GM19328 (cell line): ENCODE measurements at regions not wholly inside any gene's neighbourhood (a gene's known extent, or its start where the extent isn't known, plus 50 kb on each side); places are given as distances from the start of the nearest gene placed in this dataset.
"Not testable (repeated sequence)": the region's sequence is repeated elsewhere in the genome, so short reads cannot be mapped to it uniquely, and the experiment has no call there.

Experiments used
- ATAC-seq: cut with Tn5 transposase; IDR thresholded peaks from one replicate; pipeline ENCODE4 v1.9.1; 2021; ENCODE audit warnings: mild to moderate bottlenecking, moderate library complexity; ENCODE audit not compliant: unreplicated experiment

DNA sequence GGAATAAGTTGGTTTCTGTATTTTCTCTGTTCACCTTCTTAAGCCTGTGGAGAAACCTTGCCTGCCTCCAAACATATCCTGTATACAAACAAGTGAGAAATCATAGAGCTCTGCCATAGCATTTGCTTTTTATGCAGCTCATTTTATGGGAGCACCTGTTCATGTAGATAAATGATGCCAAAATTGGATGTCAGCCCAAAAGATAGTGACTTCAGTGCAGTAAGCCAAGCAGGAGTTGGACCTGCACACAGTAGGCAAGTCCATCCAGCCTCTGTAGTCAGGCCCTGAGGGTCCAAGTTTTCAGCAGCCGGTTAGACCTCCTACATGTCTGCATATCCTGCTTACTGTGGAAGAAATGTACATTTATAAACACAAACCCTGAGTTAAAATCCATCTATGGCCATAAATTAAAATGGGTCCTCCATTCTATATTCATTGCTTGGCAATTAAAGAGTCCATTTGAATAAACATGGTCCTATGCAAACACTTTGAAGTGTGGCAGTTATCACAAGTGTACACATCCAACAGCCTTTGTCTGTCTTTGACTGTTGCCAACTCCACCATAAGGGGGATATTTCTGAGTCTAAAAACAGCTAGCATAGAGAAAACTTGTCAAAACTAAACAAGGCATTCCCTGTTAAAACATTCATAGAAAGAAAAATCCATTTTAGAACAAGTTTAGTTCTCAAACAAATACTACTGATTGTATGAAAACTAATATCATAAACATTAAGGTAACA lies 847.8 kb downstream of the RPS29 start:
- no peak for ATAC-seq

DNA sequence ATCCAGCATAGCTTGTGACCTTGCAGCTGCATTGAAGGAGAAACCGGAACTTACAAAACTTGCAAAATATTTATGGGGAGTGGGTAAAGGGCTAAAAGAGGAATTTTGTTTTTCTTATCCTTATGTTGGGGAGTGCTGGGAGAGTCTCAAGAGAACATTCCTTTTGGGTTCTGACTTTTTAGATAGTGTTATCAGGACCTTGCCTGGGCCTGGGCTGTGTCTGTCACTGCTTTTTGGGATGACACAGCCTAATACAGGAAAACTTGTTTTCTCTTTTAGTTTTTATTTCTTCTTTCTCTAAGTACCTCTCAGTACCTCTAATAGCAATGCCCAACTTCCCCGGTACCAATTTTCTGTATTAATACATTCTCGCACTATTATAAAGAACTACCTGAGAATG lies 850.6 kb downstream of the RPS29 start:
- ATAC-seq, result no peak

DNA sequence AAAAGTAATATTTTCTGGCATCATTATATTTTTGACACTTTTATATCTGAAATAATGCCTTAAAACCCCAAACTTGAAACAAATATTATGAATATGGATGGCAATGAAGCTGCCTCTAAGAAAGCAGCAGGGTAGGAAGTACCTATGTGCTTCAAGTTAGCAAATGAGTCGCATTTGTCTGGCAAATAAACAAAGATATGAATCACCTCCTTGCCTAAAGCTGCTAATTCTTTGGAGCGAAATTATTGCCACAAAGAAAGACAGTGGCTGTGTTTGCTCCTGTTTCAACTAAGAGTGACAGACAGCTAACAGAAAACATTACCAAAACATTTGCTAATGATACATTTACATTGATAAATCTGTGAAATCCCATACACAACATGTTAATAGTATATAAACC lies 854.9 kb downstream of the RPS29 start:
- no peak for ATAC-seq

DNA sequence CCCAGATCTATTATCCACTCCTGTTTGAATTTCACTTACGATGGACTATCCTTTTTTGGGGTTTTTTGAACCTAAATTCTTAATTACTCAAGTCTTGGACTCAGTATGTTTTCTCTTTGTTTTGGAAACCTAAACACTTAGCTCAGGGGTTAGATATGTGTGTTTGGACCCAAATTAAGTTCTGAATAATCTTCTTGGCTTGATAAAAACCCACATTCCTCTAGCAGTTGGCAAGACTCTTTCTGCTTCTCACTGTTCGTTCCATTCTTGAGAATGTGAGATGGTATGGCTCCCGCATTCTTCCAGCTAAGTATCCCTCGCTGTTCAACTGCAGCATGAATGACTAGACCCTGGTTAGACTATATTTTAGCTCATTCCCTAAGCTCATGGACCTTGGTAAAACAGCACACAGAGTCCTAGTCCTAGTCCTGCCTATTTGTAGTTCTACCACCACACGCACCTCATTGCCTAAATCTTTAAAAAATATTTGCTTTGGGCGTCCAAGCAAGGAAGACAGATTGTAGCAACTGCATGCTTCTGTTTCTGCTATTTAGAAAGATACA lies 860.0 kb downstream of the RPS29 start:
- ATAC-seq, result no peak

DNA sequence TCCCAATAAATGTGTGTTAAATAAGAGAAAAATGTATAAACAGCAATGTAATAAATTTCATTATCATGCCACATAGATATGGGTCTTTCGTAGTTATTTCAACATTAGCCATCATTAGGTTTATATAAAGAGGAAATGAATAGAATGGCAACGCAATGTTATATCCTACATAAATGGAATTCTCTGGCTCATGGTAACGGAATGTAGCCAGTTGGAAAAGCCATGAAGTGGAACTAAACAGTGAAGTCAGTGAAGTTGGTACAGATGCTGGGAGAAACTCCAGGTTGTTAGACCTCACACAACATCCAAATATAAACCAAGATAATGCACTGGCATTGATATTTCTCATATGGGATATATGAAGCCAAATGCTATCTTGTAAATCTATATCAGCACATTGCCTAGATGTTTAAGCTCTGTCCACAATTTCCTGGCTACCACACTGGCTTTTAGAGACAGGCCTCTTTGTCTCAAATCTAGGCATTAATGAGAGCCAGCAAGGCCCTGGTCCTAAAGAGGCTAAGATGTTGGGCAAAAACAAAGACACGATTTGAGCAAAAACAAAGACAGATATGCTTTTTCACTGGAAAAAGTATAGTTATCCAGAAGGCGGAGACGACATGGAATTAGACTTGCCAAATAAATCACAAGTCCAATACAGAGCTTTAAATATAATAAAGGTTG lies 861.0 kb downstream of the RPS29 start:
- ATAC-seq, result no peak

DNA sequence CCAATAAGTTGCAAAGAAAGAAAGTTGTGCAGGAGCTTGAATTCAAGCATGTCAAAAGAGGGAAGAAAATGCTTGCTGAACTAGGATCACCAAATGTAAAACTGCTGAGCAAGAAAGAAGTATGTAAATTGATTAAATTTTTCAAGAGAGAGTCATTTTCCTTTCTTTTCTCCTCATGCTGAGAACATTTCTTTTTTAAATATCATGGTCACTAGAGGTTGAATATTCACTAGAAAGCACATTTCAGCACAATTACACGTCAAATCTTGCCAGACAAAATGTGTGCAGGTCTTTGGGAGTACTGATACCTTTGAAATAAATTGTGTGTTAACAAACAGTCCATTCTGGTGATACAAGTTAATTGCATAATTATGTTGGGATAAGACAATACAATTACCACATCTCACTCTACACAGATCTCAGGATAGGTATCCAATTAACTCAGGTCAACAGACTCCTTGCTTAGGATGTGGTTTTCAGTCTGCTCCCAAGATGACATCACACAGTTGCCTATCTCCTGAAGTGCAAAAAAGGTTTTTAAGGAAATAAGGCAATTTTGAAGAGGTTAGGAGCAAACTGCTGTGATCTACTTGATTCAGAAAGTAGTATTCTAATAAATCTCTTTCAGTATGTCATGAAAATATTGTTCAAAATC lies 862.2 kb downstream of the RPS29 start:
- no peak for ATAC-seq

DNA sequence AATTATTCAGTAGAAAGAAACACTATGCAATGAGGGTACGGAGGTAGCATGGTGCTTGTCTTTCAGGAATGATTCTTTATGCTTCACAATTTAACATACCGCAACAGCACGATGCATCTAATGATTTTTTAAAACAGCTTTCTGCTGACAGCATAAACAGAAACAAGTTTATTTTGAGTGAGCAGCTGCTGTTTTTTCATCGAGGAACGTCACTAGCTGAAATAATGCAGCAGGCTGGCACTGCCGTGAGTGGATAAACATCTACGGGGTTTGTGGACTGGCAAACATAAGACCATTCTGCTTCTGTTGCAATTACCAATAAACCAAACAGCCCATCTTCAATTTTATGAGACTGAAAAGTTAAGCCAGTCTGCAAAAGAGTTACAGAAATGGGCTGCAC lies 871.8 kb downstream of the RPS29 start:
- ATAC-seq, result no peak

DNA sequence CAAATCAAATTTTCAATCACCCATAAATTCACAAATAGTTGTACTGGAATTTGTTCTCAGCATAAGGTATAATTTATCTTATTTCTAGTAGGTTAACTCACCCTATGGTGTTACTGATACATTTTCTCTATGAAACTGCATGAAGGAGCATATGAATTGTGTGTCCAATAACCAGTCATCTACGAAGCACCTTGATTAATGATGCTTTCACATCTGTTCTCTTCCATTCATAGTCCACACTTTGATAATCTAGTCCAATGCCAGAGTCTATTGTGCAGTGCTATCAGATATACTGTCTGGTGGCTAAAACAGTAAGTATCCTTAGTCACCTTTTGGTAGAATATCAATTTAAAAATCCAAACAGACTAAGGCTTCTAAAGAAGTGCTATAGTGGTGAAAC lies 876.0 kb downstream of the RPS29 start:
- ATAC-seq, result no peak

DNA sequence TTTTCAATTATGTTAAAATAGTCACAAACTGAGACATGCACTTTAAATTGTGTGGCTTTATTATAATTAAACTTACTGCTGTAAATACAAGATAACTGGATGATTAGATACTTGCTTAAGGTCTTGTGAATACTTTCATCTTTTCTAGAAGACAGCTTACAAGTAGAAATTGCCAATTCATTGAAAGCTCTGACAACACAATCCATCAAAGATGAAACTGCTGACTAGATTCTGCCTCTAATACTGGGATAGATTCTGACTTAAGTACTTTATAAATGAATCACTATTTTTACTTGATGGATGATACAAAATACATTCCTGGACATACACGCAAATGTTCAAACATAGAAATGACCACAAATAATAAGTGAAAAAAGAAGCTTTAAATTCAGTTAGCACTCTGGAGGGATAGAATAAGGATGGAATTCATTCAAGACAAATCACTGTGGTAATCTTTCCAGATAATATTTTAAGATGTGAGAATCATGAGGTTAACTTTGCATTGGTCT lies 876.8 kb downstream of the RPS29 start:
- no peak for ATAC-seq

DNA sequence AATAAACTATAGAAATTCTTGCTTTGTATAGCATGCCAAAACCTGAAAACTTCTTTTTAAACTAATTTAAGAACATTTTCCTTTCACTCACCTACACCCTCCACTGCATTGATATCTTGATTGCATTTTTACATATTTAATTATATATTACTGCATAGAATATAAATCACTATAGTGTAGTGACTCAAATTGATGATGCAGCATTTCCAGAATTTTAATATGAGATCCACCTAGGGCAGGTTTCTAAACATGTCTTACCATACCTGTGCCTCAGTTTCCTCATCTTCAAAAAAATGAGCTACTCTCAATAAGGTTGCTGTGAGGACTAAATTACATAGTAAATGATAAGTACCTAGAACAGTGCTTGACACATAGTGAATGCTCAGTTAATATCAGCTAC lies 881.5 kb downstream of the RPS29 start:
- ATAC-seq, result no peak

DNA sequence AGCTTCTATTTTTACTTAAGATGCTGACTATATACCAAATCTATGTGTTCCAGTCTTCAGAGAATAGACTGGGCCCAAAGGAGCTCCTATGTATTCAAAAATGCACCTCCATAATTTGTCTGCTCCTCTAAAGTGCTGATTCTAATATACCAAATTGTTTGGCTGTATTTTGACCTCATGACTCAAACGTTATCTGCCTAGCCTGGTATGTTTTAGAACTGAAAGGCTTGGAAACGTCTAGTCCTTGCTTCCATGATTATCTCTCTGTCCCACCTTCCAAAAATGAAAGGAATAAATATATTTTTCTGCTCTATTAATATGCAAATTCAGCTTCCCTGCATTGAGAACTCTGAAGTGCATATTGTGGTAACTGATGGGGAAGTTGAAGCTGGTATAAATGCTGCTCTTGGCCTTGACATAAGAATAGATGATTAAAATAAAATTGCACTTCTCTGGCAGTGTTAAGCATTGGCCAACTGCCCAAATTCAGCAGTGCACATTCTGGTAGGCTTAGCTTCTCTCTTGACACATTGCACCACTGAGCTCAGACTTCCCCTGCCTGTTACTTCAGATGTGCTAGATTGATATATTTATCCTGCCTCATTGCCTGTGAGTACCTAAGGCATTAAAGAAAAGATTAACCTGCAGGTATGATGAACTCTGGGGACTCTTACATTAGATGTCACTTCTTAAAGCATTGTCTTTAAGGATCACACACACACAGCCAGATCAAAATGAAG lies 882.3 kb downstream of the RPS29 start:
- no peak for ATAC-seq

DNA sequence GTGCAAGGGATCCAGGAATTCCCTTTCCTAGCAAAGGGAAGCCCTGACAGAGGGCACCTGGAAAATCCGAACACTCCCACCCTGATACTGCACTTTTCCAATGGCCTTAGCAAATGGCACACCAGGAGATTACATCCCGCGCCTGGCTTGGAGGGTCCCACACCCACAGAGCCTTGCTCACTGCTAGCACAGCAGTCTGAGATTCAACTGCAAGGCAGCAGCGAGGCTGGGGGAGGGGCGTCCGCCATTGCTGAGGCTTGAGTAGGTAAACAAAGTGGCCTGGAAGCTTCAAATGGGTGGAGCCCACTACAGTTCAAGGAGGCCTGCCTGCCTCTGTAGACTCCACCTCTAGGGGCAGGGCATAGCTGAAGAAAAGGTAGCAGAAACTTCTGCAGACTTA lies 888.8 kb downstream of the RPS29 start:
- ATAC-seq, result not testable (repeated sequence)

DNA sequence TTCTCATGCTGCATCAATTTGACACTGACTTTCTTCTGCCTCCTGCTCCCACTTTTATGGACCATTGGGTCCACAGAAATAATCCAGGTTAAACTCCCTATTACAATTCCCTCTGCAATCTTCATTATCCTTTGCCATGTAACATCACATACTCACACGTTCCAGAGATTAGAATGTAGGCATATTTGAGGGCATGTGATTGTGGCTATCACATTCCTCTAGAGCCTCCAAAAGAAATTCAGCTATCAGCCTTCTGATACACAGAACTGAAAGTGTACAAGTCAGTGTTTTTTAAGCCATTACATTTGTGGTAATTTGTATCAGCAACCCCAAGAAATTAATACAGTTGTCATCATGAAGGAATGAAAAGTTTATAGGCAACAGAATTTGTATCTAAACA lies 892.4 kb downstream of the RPS29 start:
- ATAC-seq, result no peak

DNA sequence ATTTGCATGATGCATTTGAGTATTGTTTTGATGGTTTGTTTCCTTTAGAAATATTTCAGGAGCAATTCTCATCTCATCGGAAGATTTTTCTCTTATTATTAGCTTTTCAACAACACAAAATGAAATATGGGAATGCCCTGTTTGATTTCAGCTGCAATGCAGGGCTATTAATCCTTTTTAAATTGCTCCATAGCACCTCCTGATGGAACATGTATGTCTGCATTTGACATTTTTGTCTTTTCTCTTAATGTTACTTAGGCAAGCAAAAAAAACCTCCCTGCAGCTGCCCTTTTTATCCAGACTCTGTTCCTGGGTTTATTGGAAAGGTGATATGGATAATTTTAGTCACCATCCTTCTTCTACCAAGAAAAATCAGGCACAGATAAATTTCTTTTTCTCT lies 895.8 kb downstream of the RPS29 start:
- no peak for ATAC-seq

DNA sequence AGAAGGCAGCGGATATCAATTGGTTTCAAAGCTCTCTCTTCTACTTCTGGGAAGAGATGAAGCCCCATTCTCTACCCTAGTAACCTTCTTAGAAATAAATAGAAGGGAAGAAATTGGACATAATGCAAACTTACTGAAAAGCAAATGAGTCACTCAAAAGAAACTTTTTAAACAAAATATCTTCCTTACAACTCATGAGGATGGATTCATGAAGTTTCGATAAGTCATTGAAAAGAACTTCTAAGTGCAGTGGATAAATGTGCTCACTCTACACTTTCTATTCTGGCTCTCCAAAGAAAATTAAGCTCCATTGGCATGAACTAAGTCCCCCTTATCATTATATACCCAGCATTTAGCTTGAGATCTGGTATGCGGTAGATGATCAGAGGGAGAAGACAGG lies 899.5 kb downstream of the RPS29 start:
- no peak for ATAC-seq

DNA sequence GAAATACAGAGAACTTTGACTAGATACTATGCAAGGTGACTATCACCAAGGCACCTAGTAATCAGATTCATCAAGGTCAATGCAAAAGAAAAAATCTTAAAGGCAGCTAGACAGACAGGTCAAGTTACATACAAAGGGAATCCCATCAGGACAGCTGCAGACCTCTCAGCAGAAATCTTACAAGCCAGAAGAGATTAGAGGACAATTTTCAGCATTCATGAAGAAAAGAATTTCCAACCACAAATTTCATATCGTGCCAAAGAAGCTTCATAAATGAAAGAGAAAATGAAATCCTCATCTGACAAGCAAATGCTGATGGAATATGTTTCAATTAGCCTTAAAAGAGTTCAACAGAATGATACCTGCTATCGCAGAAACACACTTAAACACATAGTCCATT lies 913.7 kb downstream of the RPS29 start:
- ATAC-seq, result no peak

DNA sequence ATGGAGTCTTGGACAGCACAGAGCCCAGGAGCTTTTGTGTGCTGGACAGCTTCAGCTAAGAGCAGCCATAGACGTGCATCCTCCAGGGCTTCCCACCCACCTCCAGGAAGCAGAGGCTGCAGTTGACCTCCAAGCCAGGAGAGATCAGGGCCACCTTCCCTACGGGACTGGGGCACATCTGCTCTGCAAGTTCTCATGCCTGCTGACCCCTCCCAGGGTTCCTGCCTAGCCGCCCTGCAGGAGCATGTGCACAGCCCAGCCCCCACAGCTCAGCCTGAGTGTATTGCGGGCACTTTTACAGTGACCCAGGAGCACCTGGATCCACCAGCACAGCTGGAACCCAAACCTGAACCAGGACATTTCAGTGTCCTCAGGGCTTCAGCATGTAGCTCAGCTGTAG lies 915.2 kb downstream of the RPS29 start:
- no peak for ATAC-seq

DNA sequence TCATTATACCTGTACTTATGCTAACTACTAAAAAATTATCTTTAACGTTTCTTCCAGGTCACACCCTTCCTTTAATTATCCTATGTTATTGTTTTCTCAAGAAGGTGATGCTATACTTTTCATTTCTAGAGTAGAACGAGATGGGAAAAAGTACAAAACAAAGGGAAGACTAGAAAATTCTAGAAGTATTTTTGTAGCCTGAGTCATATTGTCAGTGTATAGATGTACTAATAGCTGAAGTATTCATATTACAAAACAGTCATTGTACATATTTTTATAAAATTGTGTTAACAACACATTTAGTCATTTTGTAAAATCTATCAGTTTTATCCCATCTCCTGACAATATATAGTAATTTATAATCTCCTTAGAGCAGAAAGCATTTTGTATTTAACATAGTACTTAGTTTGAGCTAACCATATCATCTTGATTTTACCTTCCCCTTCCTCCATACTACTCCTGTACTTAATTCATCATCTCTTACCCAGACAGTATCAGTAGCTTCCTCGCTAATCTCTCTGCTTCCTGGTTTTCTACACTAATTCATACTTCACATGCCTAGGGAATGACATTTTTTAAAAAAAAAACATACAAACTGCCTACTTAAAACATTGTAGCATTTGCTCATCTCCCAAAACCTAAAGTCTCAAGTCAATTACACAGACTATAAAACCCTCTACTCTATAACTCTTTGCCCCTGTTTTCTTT lies 920.9 kb downstream of the RPS29 start:
- ATAC-seq, result no peak

DNA sequence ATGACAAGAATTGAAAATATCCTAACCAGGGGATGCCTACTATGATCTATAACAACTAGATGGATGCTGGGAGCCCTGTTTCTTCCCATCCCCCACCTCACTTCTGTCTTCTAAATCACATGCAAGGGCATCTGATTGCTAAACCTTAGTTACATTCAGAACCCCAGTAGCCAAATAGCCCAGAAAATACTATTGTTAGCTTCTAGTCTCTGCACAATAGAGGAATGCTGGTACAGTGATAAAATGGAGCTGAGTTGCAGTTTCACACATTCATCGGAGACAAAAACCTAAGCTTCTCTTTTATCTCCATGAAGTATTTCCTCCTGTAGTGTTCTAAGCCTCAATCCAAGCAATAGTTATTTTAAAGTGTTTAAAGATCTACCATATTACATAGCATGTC lies 942.9 kb downstream of the RPS29 start:
- ATAC-seq, result no peak

DNA sequence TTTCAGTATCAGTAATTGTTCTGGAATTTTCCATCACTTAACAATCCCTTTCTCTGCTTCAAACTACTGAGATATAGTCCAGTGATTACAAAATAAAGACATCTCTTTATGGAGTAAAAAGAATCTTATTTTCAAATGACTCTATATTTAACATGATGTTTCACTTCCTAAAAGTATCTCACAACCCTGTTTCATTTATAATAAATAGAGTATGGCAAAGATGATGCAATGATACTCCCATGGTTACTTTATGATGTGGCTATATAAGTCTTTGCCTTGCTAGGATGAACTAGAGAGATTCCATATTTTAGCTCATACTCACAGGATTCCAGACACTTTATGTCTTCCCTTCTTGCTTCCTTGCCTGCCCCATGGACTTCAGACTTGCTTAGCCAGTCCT lies 953.5 kb upstream of the MDGA2 start:
- no peak for ATAC-seq
